ENCODE measurements at regions not wholly inside any gene's neighbourhood (a gene's known extent, or its start where the extent isn't known, plus 50 kb on each side); places are given as distances from the start of the nearest gene placed in this dataset.

DNA sequence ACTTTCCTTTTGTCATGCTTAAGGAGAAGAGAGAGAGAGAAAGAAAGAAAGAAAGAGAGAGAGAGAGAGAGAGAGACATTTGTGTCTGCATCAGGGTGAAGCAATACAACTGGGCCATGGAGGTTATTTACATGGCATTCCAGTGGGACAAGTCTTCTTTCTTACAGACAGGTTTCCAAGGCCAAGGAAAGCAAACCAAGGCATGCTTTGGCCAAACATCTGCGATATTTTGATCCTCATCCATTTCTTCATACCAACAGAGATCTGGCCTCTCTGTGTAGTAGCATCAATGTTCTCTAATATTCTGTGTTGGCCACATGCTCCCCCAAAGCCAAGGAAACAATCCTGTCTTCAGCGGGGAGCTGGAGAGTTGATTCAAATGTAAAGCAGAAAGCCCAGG lies 292.1 kb downstream of the SETD4 start:
- Histone ChIP-seq H2AFZ (ENCODE audit: insufficient read depth, low read depth, low read length, poor library complexity, severe bottlenecking) (no peak overlapping the region), H3K4me3 (replicated peaks in 1 of 3; ENCODE audit: low read depth in 2 of 3, low read length in 3 of 3) (no peak overlapping the region), H3K4me2 (replicated peaks; ENCODE audit: extremely low read depth, low read length, poor library complexity, severe bottlenecking) (no peak overlapping the region), H3K36me3 (replicated peaks in 1 of 2; ENCODE audit: control insufficient read depth in 1 of 2, insufficient read depth in 2 of 2, low read length in 2 of 2) (no peaks in the 10 kb centered on the region), H4K20me1 (ENCODE audit: insufficient read depth, low read length) (no peaks in the 10 kb centered on the region), H3K27me3 (ENCODE audit: control insufficient read depth in 2 of 2, insufficient read depth in 2 of 2, low read length in 2 of 2) (peaks cover 1 to 4% of the 10 kb centered on the region in 2 donors), H3K4me1 (ENCODE audit: control insufficient read depth in 1 of 2, insufficient read depth in 2 of 2, low read length in 2 of 2) (no peaks in the 10 kb centered on the region), H3K9ac (ENCODE audit: insufficient read depth, low read length, poor library complexity, severe bottlenecking) (no peak overlapping the region), H3K27ac (ENCODE audit: low read depth in 1 of 2, low read length in 2 of 2) (no peak overlapping the region), H3K79me2 (ENCODE audit: insufficient read depth, low read length) (no peaks in the 10 kb centered on the region), H3K9me3 (replicated peaks in 1 of 2; ENCODE audit: control insufficient read depth in 1 of 2, insufficient read depth in 1 of 2, low read length in 2 of 2) (peaks cover 0 to 4% of the 10 kb centered on the region in 2 donors)
- DNase-seq, result no peak
- intact Hi-C loops (cut with micrococcal nuclease), result no loop called here
- H3K27ac Mint-ChIP-seq, result no peak overlapping the region
- H3K27me3 Mint-ChIP-seq (ENCODE audit: low read depth in 3 of 3), result peaks cover 3 to 10% (median 8%) of the 10 kb centered on the region in 3 donors
- no peaks in the 10 kb centered on the region for H3K36me3 Mint-ChIP-seq
- 100% methylated on average over 1 of the region's 2 CpGs for WGBS (ENCODE audit: insufficient coverage)
- H3K4me3 Mint-ChIP-seq, result no peak overlapping the region
- no peaks in the 10 kb centered on the region for H3K4me1 Mint-ChIP-seq
- TF ChIP-seq, protein P1, sequence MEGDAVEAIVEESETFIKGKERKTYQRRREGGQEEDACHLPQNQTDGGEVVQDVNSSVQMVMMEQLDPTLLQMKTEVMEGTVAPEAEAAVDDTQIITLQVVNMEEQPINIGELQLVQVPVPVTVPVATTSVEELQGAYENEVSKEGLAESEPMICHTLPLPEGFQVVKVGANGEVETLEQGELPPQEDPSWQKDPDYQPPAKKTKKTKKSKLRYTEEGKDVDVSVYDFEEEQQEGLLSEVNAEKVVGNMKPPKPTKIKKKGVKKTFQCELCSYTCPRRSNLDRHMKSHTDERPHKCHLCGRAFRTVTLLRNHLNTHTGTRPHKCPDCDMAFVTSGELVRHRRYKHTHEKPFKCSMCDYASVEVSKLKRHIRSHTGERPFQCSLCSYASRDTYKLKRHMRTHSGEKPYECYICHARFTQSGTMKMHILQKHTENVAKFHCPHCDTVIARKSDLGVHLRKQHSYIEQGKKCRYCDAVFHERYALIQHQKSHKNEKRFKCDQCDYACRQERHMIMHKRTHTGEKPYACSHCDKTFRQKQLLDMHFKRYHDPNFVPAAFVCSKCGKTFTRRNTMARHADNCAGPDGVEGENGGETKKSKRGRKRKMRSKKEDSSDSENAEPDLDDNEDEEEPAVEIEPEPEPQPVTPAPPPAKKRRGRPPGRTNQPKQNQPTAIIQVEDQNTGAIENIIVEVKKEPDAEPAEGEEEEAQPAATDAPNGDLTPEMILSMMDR (IDR thresholded peaks at IDR 0.05), result no peak
- peaks cover 0 to 11% (median 2%) of the 10 kb centered on the region in 7 donors for H3K9me3 Mint-ChIP-seq

DNA sequence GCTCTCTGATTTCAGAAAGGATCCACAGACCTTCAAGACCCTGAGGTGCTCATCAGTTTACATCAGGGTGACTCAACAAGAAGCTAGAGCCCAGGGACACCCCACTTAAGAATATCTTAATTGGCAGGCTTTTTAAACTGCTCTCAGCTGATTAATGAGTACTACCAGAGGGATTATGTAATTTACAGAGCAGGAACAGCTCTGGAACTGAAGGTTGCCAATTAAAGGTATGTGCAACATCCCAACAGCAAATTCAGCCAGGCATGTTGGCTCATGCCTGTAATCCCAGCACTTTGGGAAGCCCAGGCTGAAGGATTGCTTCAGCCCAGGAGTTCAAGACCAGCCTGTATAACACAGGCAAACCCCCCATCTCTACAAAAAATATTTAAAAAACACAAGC lies 295.7 kb downstream of the SETD4 start:
- Histone ChIP-seq H3K27ac (ENCODE audit: low read depth in 1 of 2, low read length in 2 of 2) (no peak overlapping the region), H2AFZ (ENCODE audit: insufficient read depth, low read depth, low read length, poor library complexity, severe bottlenecking) (no peak overlapping the region), H4K20me1 (ENCODE audit: insufficient read depth, low read length) (no peaks in the 10 kb centered on the region), H3K4me1 (ENCODE audit: control insufficient read depth in 1 of 2, insufficient read depth in 2 of 2, low read length in 2 of 2) (no peaks in the 10 kb centered on the region), H3K4me2 (replicated peaks; ENCODE audit: extremely low read depth, low read length, poor library complexity, severe bottlenecking) (no peak overlapping the region), H3K9ac (ENCODE audit: insufficient read depth, low read length, poor library complexity, severe bottlenecking) (no peak overlapping the region), H3K79me2 (ENCODE audit: insufficient read depth, low read length) (no peaks in the 10 kb centered on the region), H3K4me3 (replicated peaks in 1 of 3; ENCODE audit: low read depth in 2 of 3, low read length in 3 of 3) (no peak overlapping the region), H3K36me3 (replicated peaks in 1 of 2; ENCODE audit: control insufficient read depth in 1 of 2, insufficient read depth in 2 of 2, low read length in 2 of 2) (no peaks in the 10 kb centered on the region), H3K27me3 (ENCODE audit: control insufficient read depth in 2 of 2, insufficient read depth in 2 of 2, low read length in 2 of 2) (peaks cover 0 to 4% of the 10 kb centered on the region in 2 donors), H3K9me3 (replicated peaks in 1 of 2; ENCODE audit: control insufficient read depth in 1 of 2, insufficient read depth in 1 of 2, low read length in 2 of 2) (peaks cover 0 to 4% of the 10 kb centered on the region in 2 donors)
- H3K9me3 Mint-ChIP-seq, result peaks cover 0 to 13% (median 5%) of the 10 kb centered on the region in 7 donors
- no peaks in the 10 kb centered on the region for H3K4me1 Mint-ChIP-seq
- intact Hi-C loops (cut with micrococcal nuclease), result no loop called here
- H3K4me3 Mint-ChIP-seq, result no peak overlapping the region
- H3K27me3 Mint-ChIP-seq (ENCODE audit: low read depth in 3 of 3), result peaks cover 7 to 12% (median 9%) of the 10 kb centered on the region in 3 donors
- no peak overlapping the region for H3K27ac Mint-ChIP-seq
- no peaks in the 10 kb centered on the region for H3K36me3 Mint-ChIP-seq
- TF ChIP-seq, protein P1 (IDR thresholded peaks at IDR 0.05), result no peak
- no peak for DNase-seq

All from CD14-positive monocyte (primary cell).